ENCODE measurements at regions not wholly inside any gene's neighbourhood (a gene's known extent, or its start where the extent isn't known, plus 50 kb on each side); places are given as distances from the start of the nearest gene placed in this dataset.

- TF ChIP-seq CHD7 (IDR thresholded peaks at IDR 0.05; ENCODE audit: insufficient replicate concordance, low read length) (no peak), MAFK (IDR thresholded peaks at IDR 0.05; ENCODE audit: low read depth, low read length) (no peak), CHD1 (IDR thresholded peaks at IDR 0.05; ENCODE audit: low read depth, low read length) (no peak), USF2 (IDR thresholded peaks at IDR 0.05; ENCODE audit: low read length) (no peak)
These were observed 258.1 kb upstream of the IRX2 start (continued) for GRCh38 chr5:3009605-3010004.
